Uterus (tissue), 2 donors: ENCODE measurements at regions not wholly inside any gene's neighbourhood (a gene's known extent, or its start where the extent isn't known, plus 50 kb on each side); places are given as distances from the start of the nearest gene placed in this dataset.

ENCODE experiments used
- CTCF ChIP-seq, 4 experiments: fragments of 200-600 bp in 2 of 4; fragments of 450-650 bp in 2 of 4; sonication (generic) in 2 of 4; IDR thresholded peaks; one replicate each; pipeline ENCODE4 v1.5.1; 2016 to 2019; ENCODE audit warnings: antibody characterized with exemption in 4 of 4, mild to moderate bottlenecking in 2 of 4, moderate library complexity in 1 of 4
- POLR2A ChIP-seq, 2 donors: fragments of 450-650 bp; IDR thresholded peaks; one replicate each; pipeline ENCODE4 v1.6.1; 2016; ENCODE audit warnings: antibody characterized with exemption in 2 of 2, mild to moderate bottlenecking in 1 of 2, moderate library complexity in 1 of 2

- TF ChIP-seq CTCF (IDR thresholded peaks at IDR 0.05) (no peak), POLR2A (IDR thresholded peaks at IDR 0.05) (no peak)
Observed at GRCh38 chr13:63128716-63129115, 1713.1 kb upstream of the PCDH20 start.
